ENCODE measurements at regions not wholly inside any gene's neighbourhood (a gene's known extent, or its start where the extent isn't known, plus 50 kb on each side); places are given as distances from the start of the nearest gene placed in this dataset.
A peak's percentile ranks its signal among the peaks of the same experiment; 100 is the strongest.

- no peak for DNase-seq
- intact Hi-C loops (cut with DNase I): no loop called here
Observed at GRCh38 chr2:2557475-2557874, 226.4 kb upstream of the MYT1L start.

GRCh38 chr2:2550856-2551255 lies 219.8 kb upstream of the MYT1L start:
- peak in 1 of 10 donors; percentile 63 for DNase-seq

GRCh38 chr2:2547911-2548310 lies 216.8 kb upstream of the MYT1L start:
- DNase-seq: peak in 1 of 10 donors; percentile 72
- intact Hi-C loops (cut with DNase I): no loop called here

More at GRCh38 chr2:2550856-2551255, 219.8 kb upstream of the MYT1L start:
- intact Hi-C loops (cut with DNase I): no loop called here

- intact Hi-C loops (cut with DNase I): no loop called here
- DNase-seq: peak in 7 of 10 donors; percentile 61 to 95 (median 74)
Observed at GRCh38 chr2:2547451-2547850, 216.4 kb upstream of the MYT1L start.

GRCh38 chr2:2546046-2546445 lies 215.0 kb upstream of the MYT1L start:
- intact Hi-C loops (cut with DNase I): no loop called here
- DNase-seq: peak in 1 of 10 donors; percentile 55

GRCh38 chr2:2542966-2543611 lies 212.0 kb upstream of the MYT1L start:
- intact Hi-C loops (cut with DNase I): no loop called here
- peak in 4 of 10 donors; percentile 29 to 89 (median 46) for DNase-seq

GRCh38 chr2:2542316-2542715 lies 211.2 kb upstream of the MYT1L start:
- intact Hi-C loops (cut with DNase I): no loop called here
- peak in 1 of 10 donors; percentile 57 for DNase-seq

GRCh38 chr2:2540406-2540805 lies 209.3 kb upstream of the MYT1L start:
- DNase-seq: peak in 1 of 10 donors; percentile 69
- intact Hi-C loops (cut with DNase I): no loop called here

GRCh38 chr2:2536416-2537056 lies 205.5 kb upstream of the MYT1L start:
- intact Hi-C loops (cut with DNase I): no loop called here

GRCh38 chr2:2530334-2530733 lies 199.3 kb upstream of the MYT1L start:
- intact Hi-C loops (cut with DNase I): no loop called here
- DNase-seq: peak in 5 of 10 donors; percentile 27 to 93 (median 55)

More at GRCh38 chr2:2536416-2537056, 205.5 kb upstream of the MYT1L start:
- peak in 1 of 10 donors; percentile 60 for DNase-seq

GRCh38 chr2:2528846-2529245 lies 197.8 kb upstream of the MYT1L start:
- peak in 1 of 10 donors; percentile 59 for DNase-seq
- intact Hi-C loops (cut with DNase I): no loop called here

GRCh38 chr2:2527148-2527547 lies 196.1 kb upstream of the MYT1L start:
- DNase-seq: peak in 1 of 10 donors; percentile 38
- intact Hi-C loops (cut with DNase I): no loop called here

- DNase-seq: peak in 3 of 10 donors; percentile 27 to 80 (median 75)
- intact Hi-C loops (cut with DNase I): no loop called here
Observed at GRCh38 chr2:2524348-2524941, 193.4 kb upstream of the MYT1L start.

GRCh38 chr2:2523461-2524347 lies 192.6 kb upstream of the MYT1L start:
- intact Hi-C loops (cut with DNase I): no loop called here
- DNase-seq: peak in 3 of 10 donors; percentile 21 to 82 (median 28)

GRCh38 chr2:2520401-2520811 lies 189.3 kb upstream of the MYT1L start:
- intact Hi-C loops (cut with DNase I): no loop called here
- peak in 1 of 10 donors; percentile 64 for DNase-seq

- intact Hi-C loops (cut with DNase I): no loop called here
- peak in 1 of 10 donors; percentile 82 for DNase-seq
Observed at GRCh38 chr2:2519381-2519780, 188.3 kb upstream of the MYT1L start.

- intact Hi-C loops (cut with DNase I): no loop called here
- peak in 1 of 10 donors; percentile 45 for DNase-seq
Observed at GRCh38 chr2:2517399-2517798, 186.3 kb upstream of the MYT1L start.

GRCh38 chr2:2516386-2516785 lies 185.3 kb upstream of the MYT1L start:
- DNase-seq: peak in 8 of 10 donors; percentile 31 to 93 (median 57)
- intact Hi-C loops (cut with DNase I): no loop called here

GRCh38 chr2:2512931-2513330 lies 181.9 kb upstream of the MYT1L start:
- DNase-seq: peak in 1 of 10 donors; percentile 32
- intact Hi-C loops (cut with DNase I): no loop called here

GRCh38 chr2:2507417-2507997 lies 176.4 kb upstream of the MYT1L start:
- peak in 7 of 10 donors; percentile 24 to 92 (median 34) for DNase-seq
- intact Hi-C loops (cut with DNase I): no loop called here

All from posterior cingulate gyrus (tissue), 11 donors.